M059J (cell line): ENCODE measurements at regions not wholly inside any gene's neighbourhood (a gene's known extent, or its start where the extent isn't known, plus 50 kb on each side); places are given as distances from the start of the nearest gene placed in this dataset.
"Not testable (repeated sequence)": the region's sequence is repeated elsewhere in the genome, so short reads cannot be mapped to it uniquely, and the experiment has no call there.

Source experiments
- DNase-seq: peaks from one replicate; pipeline ENCODE4 v3.0.0-alpha.2; 2012; ENCODE audit warnings: low read depth

- DNase-seq = peak; percentile 62
These were observed 56.2 kb upstream of the TNPO1 start for GRCh38 chr5:72760259-72760658.

DNA sequence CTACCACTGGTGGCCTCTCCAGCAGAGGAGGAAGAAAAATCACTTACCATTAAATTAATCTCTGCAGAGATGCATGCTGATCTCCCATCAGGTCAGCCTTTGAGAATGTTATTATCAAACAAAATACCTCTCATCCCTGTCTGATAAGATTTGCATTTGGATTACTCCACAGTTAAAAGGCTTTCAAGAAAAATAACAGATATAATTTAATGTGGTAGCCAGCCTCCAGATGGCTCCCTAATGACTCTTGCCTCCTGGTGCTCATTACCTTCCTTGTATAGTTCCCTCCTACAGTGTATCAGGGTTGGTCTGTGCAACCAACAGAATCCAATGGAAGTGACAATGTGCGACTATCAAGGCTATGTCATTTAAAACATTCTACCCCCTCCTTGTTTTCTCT lies 63.6 kb upstream of the TNPO1 start:
- no peak for DNase-seq

GRCh38 chr5:72749362-72749997 lies 67.0 kb upstream of the TNPO1 start:
- DNase-seq = no peak

GRCh38 chr5:72747826-72748225 lies 68.6 kb upstream of the TNPO1 start:
- DNase-seq = no peak

DNA sequence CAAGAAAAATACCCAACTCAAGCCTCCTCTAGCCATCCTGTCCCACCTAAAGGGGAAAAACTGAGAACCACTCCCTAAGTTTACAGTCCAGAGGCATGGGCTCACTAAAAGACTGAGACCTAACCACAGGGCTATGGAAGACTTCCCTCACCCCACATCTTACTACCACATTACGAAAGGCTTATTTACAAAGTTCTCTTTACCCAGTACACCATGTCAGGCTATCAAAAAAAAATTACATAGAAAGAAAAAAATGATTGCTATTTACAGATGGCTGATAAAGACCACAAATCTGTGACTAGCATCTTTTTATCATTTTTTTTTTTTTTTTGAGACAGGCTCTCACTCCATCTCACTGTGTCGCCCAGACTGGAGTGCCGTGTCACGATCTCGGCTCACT lies 69.7 kb upstream of the TNPO1 start:
- peak; percentile 48 for DNase-seq

DNA sequence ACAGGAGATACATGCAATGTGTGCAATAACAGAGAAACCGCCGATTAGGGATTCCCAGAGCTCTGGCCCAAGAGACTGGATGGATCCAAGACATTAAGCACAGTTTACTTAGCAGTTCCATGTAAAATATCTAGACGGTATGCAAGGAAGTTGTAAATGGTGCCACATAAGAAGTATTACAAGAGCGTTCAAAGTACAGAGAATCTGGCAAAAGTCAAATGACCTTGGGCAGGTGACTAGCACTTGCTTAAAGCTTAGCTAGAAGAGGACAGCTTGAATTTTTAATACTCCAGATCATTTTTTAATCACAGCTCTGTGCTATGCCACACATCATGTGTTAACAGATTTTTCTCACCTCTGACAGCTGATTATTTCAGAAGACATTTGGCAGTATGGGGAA lies 72.3 kb upstream of the TNPO1 start:
- DNase-seq = no peak

GRCh38 chr5:72741805-72742204 lies 74.7 kb upstream of the TNPO1 start:
- no peak for DNase-seq

- no peak for DNase-seq
These were observed 82.7 kb upstream of the TNPO1 start for GRCh38 chr5:72733810-72734209.

DNA sequence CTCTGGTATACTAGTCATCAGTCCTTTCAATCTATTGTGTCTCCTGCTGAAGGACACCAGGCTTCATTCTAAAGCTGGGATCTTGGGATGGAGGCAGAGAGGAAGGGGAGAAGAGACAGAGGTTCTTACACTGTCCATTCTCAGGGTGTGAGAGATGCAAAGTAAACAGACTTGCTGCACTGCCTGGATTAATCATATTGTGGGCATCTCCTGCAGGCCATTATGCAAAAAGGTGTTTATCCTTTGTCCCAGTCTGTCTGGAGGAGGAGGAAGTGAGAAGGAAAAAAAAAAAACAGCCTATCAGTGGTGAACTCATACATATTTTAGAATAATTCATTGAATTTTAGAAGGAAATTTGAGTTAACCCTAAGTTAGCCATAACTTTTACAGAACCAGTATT lies 92.9 kb upstream of the TNPO1 start:
- peak; percentile 27 for DNase-seq

- DNase-seq = no peak
These were observed 93.5 kb upstream of the TNPO1 start for GRCh38 chr5:72722792-72723452.

GRCh38 chr5:72721844-72722243 lies 94.6 kb upstream of the TNPO1 start:
- DNase-seq = no peak

- DNase-seq = no peak
These were observed 96.3 kb upstream of the TNPO1 start for GRCh38 chr5:72720205-72720604.

- no peak for DNase-seq
These were observed 105.1 kb upstream of the TNPO1 start for GRCh38 chr5:72711351-72711750.

GRCh38 chr5:72709341-72709740 lies 107.1 kb upstream of the TNPO1 start:
- DNase-seq = no peak

GRCh38 chr5:72705178-72705577 lies 111.3 kb upstream of the TNPO1 start:
- no peak for DNase-seq

DNA sequence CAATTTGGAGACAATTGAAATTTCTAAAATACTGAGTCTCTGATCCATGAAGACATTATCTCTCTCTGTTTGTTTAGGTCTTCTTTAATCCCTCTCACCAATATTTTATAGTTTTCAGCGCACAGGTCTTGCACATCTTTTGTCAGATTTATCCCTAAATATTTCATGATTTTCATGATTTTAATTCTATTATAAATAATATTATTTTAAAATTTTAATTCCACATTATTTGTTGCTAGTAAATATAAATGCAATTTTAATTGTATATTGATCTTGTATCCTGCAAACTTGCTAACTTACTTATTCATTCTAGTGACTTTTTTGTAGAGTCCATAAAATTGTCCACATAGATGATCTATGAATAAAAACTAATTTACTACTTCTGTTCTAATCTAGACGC lies 112.6 kb upstream of the TNPO1 start:
- DNase-seq = no peak

DNA sequence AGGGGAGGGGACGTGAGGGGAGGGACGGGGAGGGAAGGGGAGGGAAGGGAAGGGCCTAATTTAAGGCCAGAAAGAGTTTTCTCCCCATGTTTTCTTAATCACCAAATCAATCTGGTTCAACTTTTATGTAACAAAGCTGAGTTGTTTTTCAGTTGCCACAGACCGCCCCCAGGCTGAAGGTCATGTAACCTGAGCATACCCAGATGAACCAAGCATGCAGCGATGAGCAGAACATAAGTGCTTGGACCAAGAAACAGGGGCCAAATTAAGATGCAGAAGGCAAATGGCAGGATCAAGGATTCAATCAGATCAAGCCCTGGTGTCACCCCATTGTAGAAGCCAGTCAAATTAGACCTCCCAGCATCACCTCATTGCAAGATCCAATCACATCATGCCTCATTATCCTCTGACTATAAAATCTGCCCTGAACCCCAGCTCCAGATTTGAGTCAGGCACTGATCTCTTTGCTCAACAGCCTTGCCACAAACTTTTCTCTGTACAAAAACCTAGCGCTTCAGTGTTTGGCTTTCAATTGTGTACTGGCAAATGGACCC lies 113.5 kb upstream of the TNPO1 start:
- DNase-seq = peak; percentile 17

GRCh38 chr5:72702105-72702504 lies 114.4 kb upstream of the TNPO1 start:
- not testable (repeated sequence) for DNase-seq

GRCh38 chr5:72698481-72698880 lies 118.0 kb upstream of the TNPO1 start:
- DNase-seq = no peak

DNA sequence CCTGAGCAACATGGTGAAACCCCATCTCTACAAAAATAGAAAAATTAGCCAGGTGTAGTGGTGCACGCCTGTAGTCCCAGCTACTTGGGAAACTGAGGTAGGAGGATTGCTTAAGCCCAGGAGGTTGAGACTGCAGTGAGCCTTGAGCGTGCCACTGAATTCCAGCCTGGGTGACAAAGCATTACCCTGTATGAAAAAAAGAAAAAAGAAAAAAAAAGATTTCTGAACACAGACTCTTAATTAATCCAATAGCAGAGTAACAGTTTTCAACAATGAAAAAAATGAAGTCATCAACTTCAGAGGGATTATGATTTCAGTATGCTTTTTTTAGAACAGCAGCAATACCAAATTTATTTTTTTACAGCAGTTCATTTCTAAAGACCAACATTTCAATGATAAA lies 118.8 kb upstream of the TNPO1 start:
- no peak for DNase-seq

DNA sequence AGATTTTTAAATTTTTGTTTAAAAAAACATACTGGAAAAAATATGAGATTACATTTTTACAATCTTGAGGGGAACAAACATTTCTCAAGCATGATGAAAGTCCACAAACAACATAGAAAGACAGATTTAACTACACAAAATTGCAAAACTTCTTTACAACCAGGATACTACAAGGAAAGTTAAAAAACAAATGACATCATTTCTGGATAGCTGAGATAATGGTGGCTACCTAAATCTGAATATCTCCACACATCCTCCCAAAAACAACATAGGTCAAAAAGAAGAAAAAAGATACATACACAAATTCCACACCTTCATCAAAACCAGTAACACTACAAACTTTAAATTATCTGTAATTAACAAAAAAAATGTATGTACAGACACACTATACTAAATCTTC lies 120.8 kb upstream of the TNPO1 start:
- no peak for DNase-seq

DNA sequence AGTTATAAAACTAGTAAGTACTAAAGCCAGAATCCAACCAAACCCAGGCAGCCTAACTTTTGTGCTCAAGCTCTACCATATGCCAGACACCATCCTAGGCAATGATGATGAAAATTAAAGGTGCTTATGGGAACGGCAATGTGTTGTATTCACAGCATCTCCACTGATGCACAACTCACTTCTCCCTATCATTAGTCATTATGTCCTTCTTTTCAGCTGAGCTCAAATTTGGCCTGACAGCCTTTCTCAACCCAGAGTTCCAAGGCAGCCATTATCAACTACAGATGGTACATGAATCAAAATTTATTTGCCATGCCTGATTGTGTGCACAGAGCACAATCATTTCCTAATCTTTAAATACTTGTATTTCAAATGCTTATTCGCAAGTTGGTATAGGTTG lies 121.6 kb upstream of the TNPO1 start:
- no peak for DNase-seq

DNA sequence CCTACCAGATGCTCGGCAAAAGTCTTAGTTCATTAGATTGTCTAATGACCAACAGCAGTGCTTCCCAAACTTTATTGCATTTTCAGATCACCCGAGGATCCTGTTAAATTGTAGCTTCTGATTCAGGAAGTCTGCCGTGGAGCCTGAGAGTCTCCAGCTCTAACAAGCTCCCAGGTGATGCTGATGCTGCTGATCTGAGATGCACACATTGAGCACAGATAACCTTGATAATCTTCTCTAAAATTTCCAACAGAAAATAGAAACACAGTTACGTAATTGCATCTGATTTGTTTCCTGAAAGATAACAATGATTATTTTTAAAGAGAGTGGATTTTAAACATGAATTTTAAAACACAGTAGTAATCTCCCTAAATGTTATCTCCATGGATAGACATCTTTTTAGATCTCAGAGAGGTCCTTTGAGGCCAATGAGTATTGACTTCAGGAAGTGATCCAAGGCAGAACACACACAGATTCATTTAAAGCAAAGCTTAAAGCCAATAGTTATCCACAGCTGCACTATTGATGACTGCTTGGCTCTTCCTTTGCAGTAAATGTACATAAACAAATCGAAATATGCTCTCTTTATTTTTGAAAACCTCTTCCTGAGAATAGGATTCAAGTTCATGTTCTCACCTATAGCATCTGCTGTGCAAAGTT lies 122.8 kb upstream of the TNPO1 start:
- no peak for DNase-seq
